ENCODE measurements at regions not wholly inside any gene's neighbourhood (a gene's known extent, or its start where the extent isn't known, plus 50 kb on each side); places are given as distances from the start of the nearest gene placed in this dataset.

GRCh38 chr2:81901017-81901416 lies 1596.5 kb upstream of the LRRTM1 start:
- Histone ChIP-seq H3K27me3 (ENCODE audit: insufficient read depth, low read length) (no peaks in the 10 kb centered on the region), H3K4me1 (ENCODE audit: insufficient read depth, low read length, severe bottlenecking) (no peaks in the 10 kb centered on the region), H4K20me1 (ENCODE audit: insufficient read depth, low read length) (no peaks in the 10 kb centered on the region), H3F3A (ENCODE audit: insufficient read depth, low read length) (no peaks in the 10 kb centered on the region), H3K79me2 (ENCODE audit: insufficient read depth, low read length) (no peaks in the 10 kb centered on the region), H3K36me3 (ENCODE audit: insufficient read depth, low read length) (no peaks in the 10 kb centered on the region), H3K4me2 (ENCODE audit: low read length) (no peak overlapping the region), H3K9me3 (ENCODE audit: low read length) (no peaks in the 10 kb centered on the region), H2AFZ (ENCODE audit: low read length) (no peak overlapping the region), H3K9ac (ENCODE audit: low read length) (no peak overlapping the region), H3K9me2 (ENCODE audit: low read depth, low read length) (no peaks in the 10 kb centered on the region), H3K4me3 (ENCODE audit: low read depth, low read length, poor library complexity, severe bottlenecking) (no peak overlapping the region), H3K27ac (ENCODE audit: low read depth, low read length, poor library complexity, severe bottlenecking) (no peak overlapping the region)
- no peak for TF ChIP-seq EZH2 (IDR thresholded peaks at IDR 0.05; ENCODE audit: borderline replicate concordance, low read length)
- TF ChIP-seq CTCF (IDR thresholded peaks at IDR 0.05; ENCODE audit: low read length) = no peak; the same call in 1 of the 2 replicates

GRCh38 chr2:81895620-81896250 lies 1591.2 kb upstream of the LRRTM1 start:
- Histone ChIP-seq H4K20me1 (ENCODE audit: insufficient read depth, low read length) (no peaks in the 10 kb centered on the region), H3F3A (ENCODE audit: insufficient read depth, low read length) (no peaks in the 10 kb centered on the region), H2AFZ (ENCODE audit: low read length) (no peak overlapping the region), H3K27ac (ENCODE audit: low read depth, low read length, poor library complexity, severe bottlenecking) (no peak overlapping the region), H3K4me1 (ENCODE audit: insufficient read depth, low read length, severe bottlenecking) (no peaks in the 10 kb centered on the region), H3K4me2 (ENCODE audit: low read length) (no peak overlapping the region), H3K9me3 (ENCODE audit: low read length) (no peaks in the 10 kb centered on the region), H3K36me3 (ENCODE audit: insufficient read depth, low read length) (no peaks in the 10 kb centered on the region), H3K27me3 (ENCODE audit: insufficient read depth, low read length) (no peaks in the 10 kb centered on the region), H3K9ac (ENCODE audit: low read length) (no peak overlapping the region), H3K9me2 (ENCODE audit: low read depth, low read length) (no peaks in the 10 kb centered on the region), H3K79me2 (ENCODE audit: insufficient read depth, low read length) (no peaks in the 10 kb centered on the region), H3K4me3 (ENCODE audit: low read depth, low read length, poor library complexity, severe bottlenecking) (no peak overlapping the region)
- TF ChIP-seq EZH2 (IDR thresholded peaks at IDR 0.05; ENCODE audit: borderline replicate concordance, low read length) (no peak), CTCF (IDR thresholded peaks at IDR 0.05; ENCODE audit: low read length) (no peak)

GRCh38 chr2:81894451-81894990 lies 1590.0 kb upstream of the LRRTM1 start:
- Histone ChIP-seq H3K9me2 (ENCODE audit: low read depth, low read length) (no peaks in the 10 kb centered on the region), H3F3A (ENCODE audit: insufficient read depth, low read length) (no peaks in the 10 kb centered on the region), H2AFZ (ENCODE audit: low read length) (no peak overlapping the region)

More at GRCh38 chr2:81894451-81894990, 1590.0 kb upstream of the LRRTM1 start:
- H3K4me3 ChIP-seq (ENCODE audit: low read depth, low read length, poor library complexity, severe bottlenecking) = no peak overlapping the region
- no peaks in the 10 kb centered on the region for H3K27me3 ChIP-seq (ENCODE audit: insufficient read depth, low read length)
- TF ChIP-seq CTCF (IDR thresholded peaks at IDR 0.05; ENCODE audit: low read length) (no peak), EZH2 (IDR thresholded peaks at IDR 0.05; ENCODE audit: borderline replicate concordance, low read length) (no peak)
- no peaks in the 10 kb centered on the region for H4K20me1 ChIP-seq (ENCODE audit: insufficient read depth, low read length)
- no peak overlapping the region for H3K27ac ChIP-seq (ENCODE audit: low read depth, low read length, poor library complexity, severe bottlenecking)
- H3K9ac ChIP-seq (ENCODE audit: low read length) = no peak overlapping the region
- no peaks in the 10 kb centered on the region for H3K79me2 ChIP-seq (ENCODE audit: insufficient read depth, low read length)
- no peaks in the 10 kb centered on the region for H3K9me3 ChIP-seq (ENCODE audit: low read length)
- H3K4me1 ChIP-seq (ENCODE audit: insufficient read depth, low read length, severe bottlenecking) = no peaks in the 10 kb centered on the region
- no peak overlapping the region for H3K4me2 ChIP-seq (ENCODE audit: low read length)
- H3K36me3 ChIP-seq (ENCODE audit: insufficient read depth, low read length) = no peaks in the 10 kb centered on the region
